Sigmoid colon (tissue), 4 donors: ENCODE measurements at regions not wholly inside any gene's neighbourhood (a gene's known extent, or its start where the extent isn't known, plus 50 kb on each side); places are given as distances from the start of the nearest gene placed in this dataset.

Experiments used
- CTCF ChIP-seq, 4 experiments: fragments of 450-650 bp in 3 of 4; fragments of 200-600 bp in 1 of 4; IDR thresholded peaks; one replicate each; pipeline ENCODE4 v1.5.1; 2016 to 2019; ENCODE audit warnings: antibody characterized with exemption in 4 of 4, mild to moderate bottlenecking in 3 of 4, moderate library complexity in 2 of 4
- POLR2A ChIP-seq, 2 donors: fragments of 450-650 bp; IDR thresholded peaks; one replicate each; pipeline ENCODE4 v1.6.1; 2016; ENCODE audit warnings: antibody characterized with exemption in 2 of 2, mild to moderate bottlenecking in 2 of 2, moderate library complexity in 2 of 2
- POLR2AphosphoS5 ChIP-seq, 4 donors: sonication (generic); formaldehyde crosslinking; IDR thresholded peaks; one replicate each; pipeline ENCODE4 v1.6.1; 2017; ENCODE audit warnings: antibody characterized with exemption in 4 of 4

GRCh38 chr6:15893556-15894253, 230.9 kb upstream of the DTNBP1 start:
- TF ChIP-seq CTCF (IDR thresholded peaks at IDR 0.05) = peak in 1 of 4 experiments; percentile 22
- TF ChIP-seq POLR2A (IDR thresholded peaks at IDR 0.05) = no peak
- TF ChIP-seq POLR2AphosphoS5 (IDR thresholded peaks at IDR 0.05) = no peak
